ENCODE measurements at regions not wholly inside any gene's neighbourhood (a gene's known extent, or its start where the extent isn't known, plus 50 kb on each side); places are given as distances from the start of the nearest gene placed in this dataset.

DNA sequence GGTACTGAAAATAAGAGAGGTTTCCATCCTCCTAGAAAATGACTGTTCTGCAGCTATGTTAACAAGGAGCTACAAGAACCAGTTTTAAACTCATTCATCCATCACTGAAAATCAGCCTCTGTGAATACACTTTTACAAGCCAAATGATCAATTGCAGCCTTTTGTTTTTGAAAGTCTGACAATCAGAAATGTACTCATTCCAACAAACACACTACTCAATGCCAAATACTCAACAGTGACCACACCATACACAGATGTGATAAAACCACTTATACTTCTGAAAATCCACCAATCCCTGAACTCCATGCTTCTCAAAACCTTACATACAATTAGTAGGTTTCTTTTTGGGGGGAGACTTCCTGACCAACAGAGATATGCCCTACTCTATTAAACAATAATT is 663.9 kb upstream of the CHAC2 start:
- DNase-seq, result no peak
- in situ Hi-C loops (cut with MboI; ENCODE audit: low pct_unique_long_range_greater_than_20kb, low sequenced_read_pairs), result no loop called here

DNA sequence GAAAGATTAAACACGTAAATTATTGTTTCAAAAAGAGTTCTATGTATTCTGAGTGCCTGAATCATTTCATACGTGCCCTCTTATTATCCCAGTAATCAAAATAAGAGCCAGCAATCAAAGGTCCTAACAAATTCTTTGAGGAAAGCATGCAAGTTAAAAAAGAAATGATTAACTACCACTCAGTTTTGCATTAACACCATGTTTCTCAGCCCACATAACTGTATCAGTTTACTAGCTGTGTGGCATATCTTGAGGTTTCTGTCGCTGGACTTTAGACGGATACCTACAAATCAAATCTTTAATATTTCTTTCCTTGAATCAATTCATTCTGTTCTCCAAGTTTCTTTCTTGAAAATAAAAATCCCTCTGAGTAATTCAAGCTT is 668.9 kb upstream of the CHAC2 start:
- DNase-seq, result no peak
- in situ Hi-C loops (cut with MboI; ENCODE audit: low pct_unique_long_range_greater_than_20kb, low sequenced_read_pairs), result no loop called here

DNA sequence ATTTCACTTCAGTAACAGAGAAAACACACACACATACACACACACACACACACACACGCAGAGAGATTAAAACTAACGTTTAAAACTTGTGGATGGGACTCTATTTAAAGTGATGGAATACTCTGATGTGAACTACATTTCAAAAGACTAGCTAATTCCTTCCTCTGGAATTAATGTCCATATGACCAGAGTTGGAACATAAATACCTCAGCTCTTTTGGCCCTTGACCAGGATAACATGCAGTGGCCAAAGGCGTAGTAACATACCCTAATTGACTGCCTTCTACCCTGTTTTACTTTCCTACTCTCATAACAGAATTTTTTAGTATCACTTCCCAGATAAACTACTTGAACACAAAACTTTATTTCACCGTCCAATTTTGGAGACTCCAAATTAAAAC is 671.3 kb upstream of the CHAC2 start:
- in situ Hi-C loops (cut with MboI; ENCODE audit: low pct_unique_long_range_greater_than_20kb, low sequenced_read_pairs), result no loop called here
- no peak for DNase-seq

GRCh38 chr2:53095664-53096063 is 671.9 kb upstream of the CHAC2 start:
- DNase-seq, result no peak
- in situ Hi-C loops (cut with MboI; ENCODE audit: low pct_unique_long_range_greater_than_20kb, low sequenced_read_pairs), result no loop called here

- in situ Hi-C loops (cut with MboI; ENCODE audit: low pct_unique_long_range_greater_than_20kb, low sequenced_read_pairs), result no loop called here
- DNase-seq, result no peak
These were observed 672.4 kb upstream of the CHAC2 start for GRCh38 chr2:53095227-53095626.

GRCh38 chr2:53093355-53093754 is 674.2 kb upstream of the CHAC2 start:
- no peak for DNase-seq
- in situ Hi-C loops (cut with MboI; ENCODE audit: low pct_unique_long_range_greater_than_20kb, low sequenced_read_pairs), result no loop called here

DNA sequence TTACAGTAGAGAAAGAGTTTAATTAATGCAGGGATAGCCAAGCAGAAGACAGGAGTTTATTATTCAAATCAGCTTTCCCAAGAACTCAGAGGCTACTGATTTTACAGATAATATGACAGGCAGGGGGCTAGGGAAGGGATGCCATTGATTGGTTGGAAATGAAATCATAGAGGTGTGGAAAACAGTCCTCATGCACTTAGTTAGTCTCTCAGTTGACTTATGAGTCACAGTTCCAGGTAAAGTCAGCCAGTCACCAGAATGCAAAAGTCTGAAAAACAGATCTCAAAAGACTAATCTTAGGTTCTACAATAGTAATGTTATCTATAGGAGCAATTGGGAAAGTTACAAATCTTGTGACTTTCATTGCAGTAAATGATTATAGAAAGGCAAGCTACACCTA is 676.4 kb upstream of the CHAC2 start:
- no peak for DNase-seq
- in situ Hi-C loops (cut with MboI; ENCODE audit: low pct_unique_long_range_greater_than_20kb, low sequenced_read_pairs), result no loop called here

GRCh38 chr2:53087874-53088461 is 679.6 kb upstream of the CHAC2 start:
- in situ Hi-C loops (cut with MboI; ENCODE audit: low pct_unique_long_range_greater_than_20kb, low sequenced_read_pairs), result no loop called here
- DNase-seq, result no peak

DNA sequence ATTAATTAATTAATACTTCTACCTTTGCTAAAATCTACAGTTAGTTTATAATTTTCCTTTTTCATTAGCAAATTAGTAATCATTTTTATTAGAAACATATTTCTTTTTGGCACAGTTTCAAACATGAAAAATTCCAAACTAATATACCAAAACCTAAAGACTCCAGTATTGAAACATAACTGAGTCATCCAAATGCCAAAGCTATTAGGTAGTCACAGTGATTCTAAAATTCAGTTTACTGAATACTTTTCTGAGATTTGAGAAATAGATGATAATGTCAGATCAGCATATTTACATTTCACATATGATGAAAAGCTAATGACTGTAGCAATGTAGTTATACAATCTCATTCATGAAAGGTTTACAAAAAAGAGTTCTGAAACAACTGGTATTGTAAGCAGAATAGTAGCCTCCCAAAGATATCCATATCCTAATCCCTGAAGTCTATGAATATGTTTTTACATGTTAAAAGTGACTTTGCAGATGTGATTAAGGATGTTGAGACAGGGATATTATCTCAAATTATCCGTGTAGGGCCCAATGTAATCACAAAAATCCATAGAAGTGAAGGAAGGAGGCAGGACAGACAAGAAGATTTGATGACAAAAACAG is 680.2 kb upstream of the CHAC2 start:
- in situ Hi-C loops (cut with MboI; ENCODE audit: low pct_unique_long_range_greater_than_20kb, low sequenced_read_pairs), result no loop called here
- no peak for DNase-seq

DNA sequence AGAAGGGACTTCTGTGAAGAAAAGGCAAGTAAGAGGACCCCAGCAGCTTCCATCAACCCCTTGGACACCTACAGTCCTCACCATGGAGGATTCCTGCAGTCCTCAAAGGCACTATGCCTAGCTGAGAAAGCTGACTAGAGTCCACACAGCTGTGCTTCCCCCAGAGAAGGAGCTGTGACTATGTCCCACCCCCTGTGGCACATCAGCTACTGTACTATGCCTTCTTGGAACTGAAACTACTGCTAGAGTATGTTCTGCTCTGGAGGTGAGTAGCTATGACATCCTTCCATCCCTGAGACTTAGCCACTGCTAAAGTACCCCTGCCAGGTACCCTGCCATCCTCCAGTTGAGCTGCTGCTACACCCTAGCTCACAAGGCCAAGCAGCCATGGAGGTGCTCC is 690.2 kb upstream of the CHAC2 start:
- in situ Hi-C loops (cut with MboI; ENCODE audit: low pct_unique_long_range_greater_than_20kb, low sequenced_read_pairs), result no loop called here
- no peak for DNase-seq

- DNase-seq, result no peak
- in situ Hi-C loops (cut with MboI; ENCODE audit: low pct_unique_long_range_greater_than_20kb, low sequenced_read_pairs), result no loop called here
These were observed 691.8 kb upstream of the CHAC2 start for GRCh38 chr2:53075760-53076159.

DNA sequence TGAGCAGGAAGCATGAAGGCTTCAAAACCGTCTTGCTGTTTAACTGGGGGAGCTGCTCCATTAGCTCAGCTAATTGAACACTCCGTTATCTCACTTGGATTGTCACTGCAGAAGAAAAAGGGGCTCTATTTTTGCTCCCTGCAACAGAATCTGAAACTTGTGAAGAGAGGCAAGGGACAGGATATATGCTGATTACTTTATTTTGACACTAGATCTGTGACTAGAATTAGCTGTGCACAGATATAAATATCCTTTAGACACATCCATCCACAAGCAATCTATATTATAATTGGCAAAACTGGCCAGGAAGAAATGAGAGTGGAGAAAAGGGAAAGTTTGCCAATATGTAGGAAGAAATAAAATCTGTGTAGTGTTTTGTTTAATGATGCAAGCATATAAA is 700.1 kb upstream of the CHAC2 start:
- in situ Hi-C loops (cut with MboI; ENCODE audit: low pct_unique_long_range_greater_than_20kb, low sequenced_read_pairs), result no loop called here
- DNase-seq, result no peak

- in situ Hi-C loops (cut with MboI; ENCODE audit: low pct_unique_long_range_greater_than_20kb, low sequenced_read_pairs), result no loop called here
- DNase-seq, result no peak
These were observed 700.5 kb upstream of the CHAC2 start for GRCh38 chr2:53067056-53067455.

GRCh38 chr2:53064154-53064553 is 703.5 kb upstream of the CHAC2 start:
- in situ Hi-C loops (cut with MboI; ENCODE audit: low pct_unique_long_range_greater_than_20kb, low sequenced_read_pairs), result no loop called here
- DNase-seq, result no peak

- no peak for DNase-seq
- in situ Hi-C loops (cut with MboI; ENCODE audit: low pct_unique_long_range_greater_than_20kb, low sequenced_read_pairs), result no loop called here
These were observed 709.1 kb upstream of the CHAC2 start for GRCh38 chr2:53058526-53058925.

DNA sequence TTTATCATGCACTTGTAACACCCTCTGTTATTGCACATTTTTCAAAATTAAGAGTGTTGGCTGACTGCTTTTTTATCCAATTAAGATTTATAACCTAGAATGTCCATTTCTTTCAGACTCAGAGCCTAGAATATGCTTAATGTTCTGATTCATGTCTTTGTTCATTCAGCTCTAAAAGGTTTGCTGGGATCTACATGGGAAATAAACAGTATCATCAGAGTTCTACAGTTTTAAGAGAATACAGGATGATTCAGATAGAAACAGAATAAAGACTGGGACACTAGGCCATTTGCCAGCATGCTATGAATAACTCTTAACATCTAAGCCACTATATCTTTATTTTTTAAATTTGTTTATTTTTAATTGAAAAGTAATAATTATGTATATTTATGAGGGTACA is 713.7 kb upstream of the CHAC2 start:
- no peak for DNase-seq
- in situ Hi-C loops (cut with MboI; ENCODE audit: low pct_unique_long_range_greater_than_20kb, low sequenced_read_pairs), result no loop called here

DNA sequence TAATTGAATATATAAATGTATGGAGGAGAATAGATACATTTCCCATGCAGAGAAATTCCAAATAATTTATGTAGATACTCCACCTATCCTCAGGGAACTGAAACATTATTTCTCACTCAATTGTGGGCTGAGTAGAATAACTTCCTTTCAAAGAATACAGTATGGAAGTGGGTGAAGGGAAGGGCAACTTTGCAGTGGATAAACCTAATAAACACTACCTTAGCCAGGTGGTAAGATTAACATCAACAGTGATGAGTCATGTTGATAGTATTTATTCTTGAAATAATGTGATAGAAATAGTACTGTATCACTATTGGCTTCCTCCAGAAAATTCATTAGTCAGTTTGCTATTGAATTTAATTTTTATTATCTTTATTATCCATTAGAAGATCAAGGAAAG is 716.4 kb upstream of the CHAC2 start:
- in situ Hi-C loops (cut with MboI; ENCODE audit: low pct_unique_long_range_greater_than_20kb, low sequenced_read_pairs), result no loop called here
- DNase-seq, result no peak

DNA sequence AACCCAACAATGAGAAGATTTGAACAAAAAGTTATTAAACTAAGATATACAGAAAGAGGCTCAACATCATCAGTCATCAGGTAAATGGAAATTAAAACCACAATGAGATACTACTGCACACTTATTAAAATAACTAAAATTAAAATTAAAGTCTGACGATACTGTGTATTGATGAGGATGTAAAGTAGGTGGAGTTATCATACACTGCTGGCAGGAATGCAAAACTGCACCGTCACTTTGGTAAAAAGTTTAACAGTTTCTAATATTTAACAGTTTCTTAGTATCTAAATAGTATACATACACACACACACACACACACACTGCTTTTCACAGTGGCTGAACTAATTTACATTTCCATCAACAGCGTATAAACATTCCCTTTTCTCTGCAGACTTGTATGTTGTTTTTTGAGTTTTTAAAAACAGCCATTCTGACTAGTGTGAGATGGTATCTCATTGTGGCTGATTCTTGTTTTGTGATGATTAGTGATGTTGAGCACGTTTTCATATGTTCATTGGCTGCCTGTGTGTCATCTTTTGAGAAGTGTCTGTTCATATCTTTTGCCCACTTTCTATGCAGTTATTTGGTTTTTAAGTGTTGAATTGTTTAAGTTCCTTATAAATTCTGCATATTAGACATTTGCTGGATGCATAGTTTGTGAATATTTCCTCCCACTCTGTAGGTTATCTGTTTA is 726.9 kb upstream of the CHAC2 start:
- no peak for DNase-seq

GRCh38 chr2:53036196-53036595 is 731.4 kb upstream of the CHAC2 start:
- DNase-seq, result no peak
- in situ Hi-C loops (cut with MboI; ENCODE audit: low pct_unique_long_range_greater_than_20kb, low sequenced_read_pairs), result no loop called here

More for the DNA sequence above, 726.9 kb upstream of the CHAC2 start:
- in situ Hi-C loops (cut with MboI; ENCODE audit: low pct_unique_long_range_greater_than_20kb, low sequenced_read_pairs), result no loop called here

DNA sequence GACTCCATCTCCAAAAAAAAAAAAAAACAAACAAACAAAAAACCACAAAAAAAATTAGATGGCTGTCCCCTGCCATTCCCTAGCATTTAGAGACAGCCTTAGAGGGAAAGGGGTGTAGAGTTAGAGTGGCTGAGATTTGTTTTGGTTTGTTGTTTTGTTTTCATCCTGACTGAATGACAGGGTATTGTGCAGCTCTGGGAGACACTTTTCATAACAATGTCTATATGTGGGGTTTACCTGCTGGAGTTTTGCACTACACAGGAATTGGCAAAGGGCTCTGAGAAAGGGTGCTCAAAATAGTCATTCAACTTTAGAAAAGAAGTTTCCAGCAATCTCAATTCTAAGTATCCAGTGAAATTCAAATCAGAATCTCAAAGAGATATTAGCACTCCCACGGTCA is 732.5 kb upstream of the CHAC2 start:
- no peak for DNase-seq
- in situ Hi-C loops (cut with MboI; ENCODE audit: low pct_unique_long_range_greater_than_20kb, low sequenced_read_pairs), result no loop called here

DNA sequence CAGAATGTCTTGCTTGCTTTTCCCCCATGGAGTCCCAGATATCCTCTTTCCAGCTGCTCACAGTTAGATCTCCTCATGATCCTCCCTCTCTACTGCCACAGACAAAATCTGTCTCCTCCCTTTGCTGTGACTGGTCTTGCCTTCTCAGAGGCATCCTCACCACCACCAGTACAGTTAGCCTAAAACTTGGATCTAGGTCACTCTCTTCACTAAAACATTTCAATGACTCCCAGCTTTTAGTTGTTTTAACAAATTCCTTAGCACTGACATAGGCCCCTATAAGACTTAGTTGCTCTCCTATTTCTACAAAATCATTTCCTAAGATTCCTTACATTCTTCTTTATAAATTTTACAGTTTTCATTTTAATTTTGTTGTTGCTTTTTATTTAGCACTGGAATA is 734.2 kb upstream of the CHAC2 start:
- in situ Hi-C loops (cut with MboI; ENCODE audit: low pct_unique_long_range_greater_than_20kb, low sequenced_read_pairs), result no loop called here

More for the DNA sequence above, 734.2 kb upstream of the CHAC2 start:
- no peak for DNase-seq
